ENCODE measurements at regions not wholly inside any gene's neighbourhood (a gene's known extent, or its start where the extent isn't known, plus 50 kb on each side); places are given as distances from the start of the nearest gene placed in this dataset.

DNA sequence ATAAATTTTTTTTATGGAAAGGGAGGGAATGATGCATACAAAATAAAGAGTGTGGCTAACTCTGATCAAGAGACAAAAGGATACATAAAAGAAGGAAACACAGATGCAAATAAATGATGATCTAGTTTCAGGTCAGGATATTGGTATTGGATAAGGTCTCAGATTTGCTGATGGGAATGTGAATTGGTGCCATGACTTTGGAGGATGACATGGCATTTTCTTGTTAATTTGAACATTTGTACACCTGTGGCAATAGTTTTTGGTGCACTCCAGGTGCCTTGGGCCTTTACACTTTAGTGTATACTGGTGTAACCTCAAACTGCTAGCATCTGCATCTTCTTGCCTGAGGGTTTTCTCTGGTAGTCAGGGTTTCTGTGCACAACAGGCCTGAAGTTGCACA lies 279.3 kb downstream of the TMEM121 start:
- Histone ChIP-seq H3K4me1 (ENCODE audit: control insufficient read depth in 1 of 2, insufficient read depth in 2 of 2, low read length in 2 of 2) (no peaks in the 10 kb centered on the region), H3K27me3 (ENCODE audit: control insufficient read depth in 1 of 2, insufficient read depth in 2 of 2, low read length in 1 of 2) (no peaks in the 10 kb centered on the region), H3K27ac (ENCODE audit: low read depth in 1 of 2, low read length in 2 of 2) (no peak overlapping the region), H3K4me3 (ENCODE audit: low read length in 2 of 2) (no peak overlapping the region), H3K36me3 (ENCODE audit: control insufficient read depth in 1 of 2, insufficient read depth in 2 of 2, low read length in 1 of 2) (no peaks in the 10 kb centered on the region), H3K9me3 (ENCODE audit: control insufficient read depth, low read length) (peaks cover 6% of the 10 kb centered on the region)
- ATAC-seq (ENCODE audit: low FRiP score) (no peak), DNase-seq (no peak)
- intact Hi-C loops (cut with DNase I): no loop called here

GRCh38 chr14:105806568-105806967 lies 280.2 kb downstream of the TMEM121 start:
- intact Hi-C loops (cut with DNase I): no loop called here
- no peak overlapping the region for H3K27ac ChIP-seq (ENCODE audit: low read depth in 1 of 2, low read length in 2 of 2)
- H3K9me3 ChIP-seq (ENCODE audit: control insufficient read depth, low read length): peaks cover 6% of the 10 kb centered on the region
- no peaks in the 10 kb centered on the region for H3K27me3 ChIP-seq (ENCODE audit: control insufficient read depth in 1 of 2, insufficient read depth in 2 of 2, low read length in 1 of 2)
- 43 to 52% methylated on average over 3 of the region's 3 CpGs for WGBS, 2 donors
- H3K4me1 ChIP-seq (ENCODE audit: control insufficient read depth in 1 of 2, insufficient read depth in 2 of 2, low read length in 2 of 2): no peaks in the 10 kb centered on the region
- DNase-seq (no peak), ATAC-seq (ENCODE audit: low FRiP score) (no peak)
- no peak overlapping the region for H3K4me3 ChIP-seq (ENCODE audit: low read length in 2 of 2)
- no peaks in the 10 kb centered on the region for H3K36me3 ChIP-seq (ENCODE audit: control insufficient read depth in 1 of 2, insufficient read depth in 2 of 2, low read length in 1 of 2)

DNA sequence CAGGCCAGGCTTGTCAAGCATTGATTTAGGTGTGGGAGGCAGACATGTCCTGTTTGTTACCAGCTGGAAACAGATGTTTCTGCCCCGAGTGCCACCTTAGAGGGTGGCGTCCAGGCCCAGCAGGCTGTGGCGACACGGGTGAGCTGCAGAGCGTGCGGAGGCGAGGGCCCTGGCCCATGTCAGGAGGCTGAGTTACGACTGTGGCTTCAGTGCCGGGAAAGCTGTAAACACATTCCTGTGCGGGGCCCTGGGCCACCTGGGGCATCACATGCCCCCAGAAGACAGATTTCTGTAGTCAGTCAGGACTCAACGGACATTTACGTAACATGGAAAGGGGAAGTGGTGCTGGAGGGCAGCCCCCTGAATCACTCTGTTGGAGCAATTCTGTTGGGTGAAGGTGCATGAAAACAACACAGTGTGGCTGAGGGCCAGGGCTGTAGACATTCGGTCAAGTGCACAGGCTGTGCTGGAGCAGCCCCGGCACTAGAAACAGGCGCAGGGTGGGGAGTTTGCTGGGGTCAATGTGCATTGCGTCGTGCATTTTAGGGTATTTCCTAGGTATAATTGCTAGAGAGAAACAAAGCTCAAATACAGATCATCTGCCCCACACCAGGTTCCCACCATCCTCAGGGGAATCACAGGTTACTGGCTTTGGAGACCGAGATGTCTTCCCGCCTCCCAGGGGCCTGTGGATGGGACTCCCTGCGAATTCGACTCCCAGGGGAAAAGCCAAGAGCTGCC lies 291.8 kb downstream of the TMEM121 start:
- ATAC-seq (ENCODE audit: low FRiP score) (no peak), DNase-seq (no peak)
- Histone ChIP-seq H3K36me3 (ENCODE audit: control insufficient read depth in 1 of 2, insufficient read depth in 2 of 2, low read length in 1 of 2) (no peaks in the 10 kb centered on the region), H3K27ac (ENCODE audit: low read depth in 1 of 2, low read length in 2 of 2) (no peak overlapping the region), H3K4me1 (ENCODE audit: control insufficient read depth in 1 of 2, insufficient read depth in 2 of 2, low read length in 2 of 2) (no peaks in the 10 kb centered on the region), H3K27me3 (ENCODE audit: control insufficient read depth in 1 of 2, insufficient read depth in 2 of 2, low read length in 1 of 2) (no peaks in the 10 kb centered on the region), H3K4me3 (ENCODE audit: low read length in 2 of 2) (no peak overlapping the region), H3K9me3 (ENCODE audit: control insufficient read depth, low read length) (no peaks in the 10 kb centered on the region)
- WGBS, 2 donors: 71 to 79% methylated on average over 21 of the region's 21 CpGs
- intact Hi-C loops (cut with DNase I): no loop called here

- DNase-seq: no peak
- no peaks in the 10 kb centered on the region for H3K4me1 ChIP-seq (ENCODE audit: control insufficient read depth in 1 of 2, insufficient read depth in 2 of 2, low read length in 2 of 2)
- no peaks in the 10 kb centered on the region for H3K9me3 ChIP-seq (ENCODE audit: control insufficient read depth, low read length)
- WGBS, 2 donors: 69 to 82% methylated on average over 11 of the region's 11 CpGs
- no peak overlapping the region for H3K27ac ChIP-seq (ENCODE audit: low read depth in 1 of 2, low read length in 2 of 2)
- H3K27me3 ChIP-seq (ENCODE audit: control insufficient read depth in 1 of 2, insufficient read depth in 2 of 2, low read length in 1 of 2): no peaks in the 10 kb centered on the region
- H3K4me3 ChIP-seq (ENCODE audit: low read length in 2 of 2): no peak overlapping the region
- intact Hi-C loops (cut with DNase I): no loop called here
- ATAC-seq (ENCODE audit: low FRiP score): no peak
- H3K36me3 ChIP-seq (ENCODE audit: control insufficient read depth in 1 of 2, insufficient read depth in 2 of 2, low read length in 1 of 2): no peaks in the 10 kb centered on the region
These were observed 292.3 kb downstream of the TMEM121 start for GRCh38 chr14:105818712-105819005.

- no peak overlapping the region for H3K4me3 ChIP-seq (ENCODE audit: low read length in 2 of 2)
- WGBS, 2 donors: 68 to 76% methylated on average over 6 of the region's 6 CpGs
- DNase-seq (no peak), ATAC-seq (ENCODE audit: low FRiP score) (no peak)
- H3K9me3 ChIP-seq (ENCODE audit: control insufficient read depth, low read length): no peaks in the 10 kb centered on the region
- H3K36me3 ChIP-seq (ENCODE audit: control insufficient read depth in 1 of 2, insufficient read depth in 2 of 2, low read length in 1 of 2): no peaks in the 10 kb centered on the region
- H3K27ac ChIP-seq (ENCODE audit: low read depth in 1 of 2, low read length in 2 of 2): no peak overlapping the region
- intact Hi-C loops (cut with DNase I): no loop called here
- no peaks in the 10 kb centered on the region for H3K27me3 ChIP-seq (ENCODE audit: control insufficient read depth in 1 of 2, insufficient read depth in 2 of 2, low read length in 1 of 2)
- H3K4me1 ChIP-seq (ENCODE audit: control insufficient read depth in 1 of 2, insufficient read depth in 2 of 2, low read length in 2 of 2): no peaks in the 10 kb centered on the region
These were observed 303.8 kb downstream of the TMEM121 start for GRCh38 chr14:105830171-105830570.

GRCh38 chr14:105836160-105836559 lies 309.8 kb downstream of the TMEM121 start:
- no peaks in the 10 kb centered on the region for H3K36me3 ChIP-seq (ENCODE audit: control insufficient read depth in 1 of 2, insufficient read depth in 2 of 2, low read length in 1 of 2)
- no peaks in the 10 kb centered on the region for H3K4me1 ChIP-seq (ENCODE audit: control insufficient read depth in 1 of 2, insufficient read depth in 2 of 2, low read length in 2 of 2)
- WGBS, 2 donors: 88 to 89% methylated on average over 11 of the region's 11 CpGs
- intact Hi-C loops (cut with DNase I): no loop called here
- no peak overlapping the region for H3K27ac ChIP-seq (ENCODE audit: low read depth in 1 of 2, low read length in 2 of 2)
- ATAC-seq (ENCODE audit: low FRiP score): no peak
- no peak overlapping the region for H3K4me3 ChIP-seq (ENCODE audit: low read length in 2 of 2)
- DNase-seq: no peak
- H3K9me3 ChIP-seq (ENCODE audit: control insufficient read depth, low read length): no peaks in the 10 kb centered on the region
- no peaks in the 10 kb centered on the region for H3K27me3 ChIP-seq (ENCODE audit: control insufficient read depth in 1 of 2, insufficient read depth in 2 of 2, low read length in 1 of 2)

DNA sequence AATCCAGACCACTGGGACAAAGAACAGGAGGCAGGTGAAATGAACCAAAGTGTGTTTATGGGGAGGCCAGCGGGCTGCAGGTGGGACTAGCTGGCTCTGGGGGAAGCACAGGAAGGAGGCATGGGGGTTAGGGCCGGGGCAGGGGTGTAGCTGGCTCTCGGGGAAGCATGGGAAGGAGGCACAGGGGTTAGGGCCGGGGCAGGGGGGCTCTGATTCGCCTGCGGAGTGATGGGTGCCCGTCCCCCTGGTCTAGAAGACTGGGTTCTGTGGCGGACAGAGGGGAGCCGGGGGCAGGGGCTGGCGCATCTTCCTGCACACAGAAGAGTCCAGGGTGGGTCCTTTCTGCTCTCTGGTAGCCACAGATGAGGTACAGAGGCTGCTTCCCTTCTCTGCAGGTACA lies 310.3 kb downstream of the TMEM121 start:
- WGBS, 2 donors: 68 to 73% methylated on average over 10 of the region's 10 CpGs
- intact Hi-C loops (cut with DNase I): no loop called here

DNA sequence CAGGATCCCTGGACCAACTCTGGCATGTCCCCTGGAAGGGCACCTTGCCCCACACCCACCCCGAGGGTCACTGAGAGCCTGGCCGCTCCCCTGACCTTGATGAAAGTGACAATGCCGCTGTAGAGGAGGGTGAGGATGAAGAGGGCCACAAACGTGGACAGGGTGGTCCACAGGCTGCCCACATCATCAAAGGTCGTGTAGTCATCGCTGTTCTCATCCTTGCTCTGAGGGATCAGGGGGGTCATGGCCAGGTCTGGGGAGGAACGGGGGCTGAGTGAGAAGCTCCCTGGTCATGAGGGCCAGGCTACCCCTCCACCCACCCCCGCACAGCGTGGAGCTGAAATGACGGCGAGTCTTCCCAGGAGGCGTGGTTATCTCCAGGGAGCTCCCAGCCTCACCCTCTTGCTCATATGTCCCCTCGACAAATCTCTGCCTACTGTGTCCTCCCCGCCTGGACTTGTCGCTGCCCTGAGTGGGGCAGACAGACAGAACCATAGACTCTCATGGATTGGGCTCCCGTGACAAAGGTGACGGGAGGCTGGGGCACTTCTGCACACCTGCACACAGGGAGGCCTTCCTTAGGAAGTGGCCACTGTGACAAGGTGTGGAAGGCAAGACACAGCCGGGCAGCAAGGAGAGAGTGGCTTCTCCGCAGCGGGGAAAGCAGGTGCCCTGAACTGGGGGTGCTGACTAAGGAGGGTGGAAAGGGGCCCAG lies 311.1 kb downstream of the TMEM121 start:
- Histone ChIP-seq H3K4me3 (ENCODE audit: low read length in 2 of 2) (no peak overlapping the region), H3K9me3 (ENCODE audit: control insufficient read depth, low read length) (no peaks in the 10 kb centered on the region), H3K27me3 (ENCODE audit: control insufficient read depth in 1 of 2, insufficient read depth in 2 of 2, low read length in 1 of 2) (no peaks in the 10 kb centered on the region), H3K4me1 (ENCODE audit: control insufficient read depth in 1 of 2, insufficient read depth in 2 of 2, low read length in 2 of 2) (no peaks in the 10 kb centered on the region), H3K36me3 (ENCODE audit: control insufficient read depth in 1 of 2, insufficient read depth in 2 of 2, low read length in 1 of 2) (no peaks in the 10 kb centered on the region), H3K27ac (ENCODE audit: low read depth in 1 of 2, low read length in 2 of 2) (no peak overlapping the region)
- intact Hi-C loops (cut with DNase I): no loop called here
- 81 to 85% methylated on average over 20 of the region's 20 CpGs for WGBS, 2 donors
- DNase-seq: no peak
- ATAC-seq (ENCODE audit: low FRiP score): no peak

More for the DNA sequence above, 310.3 kb downstream of the TMEM121 start:
- H3K4me3 ChIP-seq (ENCODE audit: low read length in 2 of 2): no peak overlapping the region
- no peaks in the 10 kb centered on the region for H3K27me3 ChIP-seq (ENCODE audit: control insufficient read depth in 1 of 2, insufficient read depth in 2 of 2, low read length in 1 of 2)
- no peak for DNase-seq
- ATAC-seq (ENCODE audit: low FRiP score): no peak
- no peaks in the 10 kb centered on the region for H3K4me1 ChIP-seq (ENCODE audit: control insufficient read depth in 1 of 2, insufficient read depth in 2 of 2, low read length in 2 of 2)
- no peaks in the 10 kb centered on the region for H3K9me3 ChIP-seq (ENCODE audit: control insufficient read depth, low read length)
- H3K36me3 ChIP-seq (ENCODE audit: control insufficient read depth in 1 of 2, insufficient read depth in 2 of 2, low read length in 1 of 2): no peaks in the 10 kb centered on the region
- no peak overlapping the region for H3K27ac ChIP-seq (ENCODE audit: low read depth in 1 of 2, low read length in 2 of 2)

- Histone ChIP-seq H3K27me3 (ENCODE audit: control insufficient read depth in 1 of 2, insufficient read depth in 2 of 2, low read length in 1 of 2) (no peaks in the 10 kb centered on the region), H3K4me3 (ENCODE audit: low read length in 2 of 2) (no peak overlapping the region), H3K36me3 (ENCODE audit: control insufficient read depth in 1 of 2, insufficient read depth in 2 of 2, low read length in 1 of 2) (no peaks in the 10 kb centered on the region), H3K27ac (ENCODE audit: low read depth in 1 of 2, low read length in 2 of 2) (no peak overlapping the region), H3K9me3 (ENCODE audit: control insufficient read depth, low read length) (no peaks in the 10 kb centered on the region), H3K4me1 (ENCODE audit: control insufficient read depth in 1 of 2, insufficient read depth in 2 of 2, low read length in 2 of 2) (no peaks in the 10 kb centered on the region)
- ATAC-seq (ENCODE audit: low FRiP score) (no peak), DNase-seq (no peak)
- WGBS, 2 donors: 83 to 85% methylated on average over 11 of the region's 11 CpGs
- intact Hi-C loops (cut with DNase I): no loop called here
These were observed 311.7 kb downstream of the TMEM121 start for GRCh38 chr14:105838107-105838506.
